Hepatocyte (in vitro differentiated cells): ENCODE measurements at regions not wholly inside any gene's neighbourhood (a gene's known extent, or its start where the extent isn't known, plus 50 kb on each side); places are given as distances from the start of the nearest gene placed in this dataset.

Experiments
- DNase-seq: peaks from one replicate; pipeline ENCODE4 v3.0.0-alpha.2; 2016; ENCODE audit warnings: low spot score
- H2AFZ ChIP-seq: fragments of 200-600 bp; sonication (generic); 2 replicates; pipeline ENCODE4 v1.6.0; 2016; ENCODE audit warnings: antibody characterized with exemption, mild to moderate bottlenecking
- H3K27ac ChIP-seq: fragments of 200-600 bp; sonication (generic); 2 replicates; pipeline ENCODE4 v1.5.1; 2016; ENCODE audit warnings: mild to moderate bottlenecking
- H3K27me3 ChIP-seq: fragments of 200-600 bp; sonication (generic); 2 replicates; pipeline ENCODE4 v1.6.1; 2016
- H3K36me3 ChIP-seq: fragments of 200-600 bp; sonication (generic); replicated peaks from 2 replicates; pipeline ENCODE4 v1.5.1; 2016; ENCODE audit warnings: low read depth; ENCODE audit not compliant: insufficient read depth
- H3K4me1 ChIP-seq: fragments of 200-600 bp; sonication (generic); 2 replicates; pipeline ENCODE4 v1.5.1; 2016; ENCODE audit warnings: mild to moderate bottlenecking, moderate library complexity; ENCODE audit not compliant: insufficient read depth
- H3K4me2 ChIP-seq: fragments of 200-600 bp; sonication (generic); 2 replicates; pipeline ENCODE4 v1.6.0; 2016
- H3K4me3 ChIP-seq: fragments of 200-600 bp; sonication (generic); 2 replicates; pipeline ENCODE4 v1.5.1; 2016; ENCODE audit warnings: mild to moderate bottlenecking
- H3K79me2 ChIP-seq: fragments of 200-600 bp; sonication (generic); 2 replicates; pipeline ENCODE4 v1.6.0; 2017; ENCODE audit warnings: mild to moderate bottlenecking
- H3K9me2 ChIP-seq: fragments of 200-600 bp; sonication (generic); replicated peaks from 2 replicates; pipeline ENCODE4 v1.6.0; 2017; ENCODE audit warnings: mild to moderate bottlenecking; ENCODE audit not compliant: insufficient read depth
- H3K9me3 ChIP-seq: fragments of 200-600 bp; sonication (generic); 2 replicates; pipeline ENCODE4 v1.5.1; 2016; ENCODE audit warnings: low read depth, mild to moderate bottlenecking
- H4K20me1 ChIP-seq: fragments of 200-600 bp; sonication (generic); 2 replicates; pipeline ENCODE4 v1.6.0; 2016; ENCODE audit warnings: mild to moderate bottlenecking; ENCODE audit not compliant: insufficient read depth, poor library complexity, severe bottlenecking
- EZH2 ChIP-seq: fragments of 200-600 bp; sonication (generic); IDR thresholded peaks from 2 replicates; pipeline ENCODE4 v1.6.1; 2016; ENCODE audit warnings: antibody characterized with exemption, mild to moderate bottlenecking, borderline replicate concordance
- EZH2phosphoT487 ChIP-seq: fragments of 200-600 bp; sonication (generic); IDR thresholded peaks from one replicate; pipeline ENCODE4 v1.6.1; 2018; ENCODE audit warnings: antibody characterized with exemption, mild to moderate bottlenecking, low read depth, moderate library complexity; ENCODE audit not compliant: unreplicated experiment, severe bottlenecking
- WGBS: methylation state at CpG from one replicate; pipeline ENCODE4 v1.1.6; 2016; ENCODE audit warnings: low lambda C conversion rate; ENCODE audit errors: missing lambda C conversion rate; 5-methylcytosine and 5-hydroxymethylcytosine counted together
- TF ChIP-seq, protein P1 (sequence below): fragments of 200-600 bp; sonication (generic); IDR thresholded peaks from 2 replicates; pipeline ENCODE4 v1.5.1; 2016; ENCODE audit warnings: antibody characterized with exemption, mild to moderate bottlenecking; ENCODE audit not compliant: poor library complexity

DNA sequence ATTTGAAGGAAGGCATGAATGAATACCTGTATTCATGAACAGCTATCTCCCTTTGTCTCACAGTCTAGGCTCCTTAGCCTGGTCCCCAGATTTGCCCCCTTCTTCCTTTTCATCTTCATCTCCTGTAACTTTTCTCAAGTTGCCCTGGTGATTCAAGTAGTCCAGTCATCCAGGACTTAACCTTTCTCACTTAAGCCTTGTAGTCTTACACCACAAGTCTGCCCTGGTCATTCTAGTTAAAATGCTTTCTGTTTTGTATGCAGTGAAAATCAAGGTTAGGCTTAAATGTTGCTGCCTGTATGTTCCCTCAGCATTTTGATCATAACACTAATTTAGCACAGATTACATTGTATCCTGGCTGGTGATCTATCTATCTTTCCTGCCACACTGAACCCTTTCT, 58.5 kb upstream of the SLC7A11 start:
- H3K27ac ChIP-seq, result no peak overlapping the region
- H3K36me3 ChIP-seq, result no peaks in the 10 kb centered on the region
- no peak overlapping the region for H3K4me2 ChIP-seq
- no peak overlapping the region for H2AFZ ChIP-seq
- no peaks in the 10 kb centered on the region for H3K4me1 ChIP-seq
- no peaks in the 10 kb centered on the region for H3K9me2 ChIP-seq
- H3K9me3 ChIP-seq, result no peaks in the 10 kb centered on the region
- H3K79me2 ChIP-seq, result no peaks in the 10 kb centered on the region
- H3K27me3 ChIP-seq, result no peaks in the 10 kb centered on the region
- DNase-seq, result no peak
- TF ChIP-seq EZH2phosphoT487 (no peak), EZH2 (no peak)
- TF ChIP-seq, protein P1, sequence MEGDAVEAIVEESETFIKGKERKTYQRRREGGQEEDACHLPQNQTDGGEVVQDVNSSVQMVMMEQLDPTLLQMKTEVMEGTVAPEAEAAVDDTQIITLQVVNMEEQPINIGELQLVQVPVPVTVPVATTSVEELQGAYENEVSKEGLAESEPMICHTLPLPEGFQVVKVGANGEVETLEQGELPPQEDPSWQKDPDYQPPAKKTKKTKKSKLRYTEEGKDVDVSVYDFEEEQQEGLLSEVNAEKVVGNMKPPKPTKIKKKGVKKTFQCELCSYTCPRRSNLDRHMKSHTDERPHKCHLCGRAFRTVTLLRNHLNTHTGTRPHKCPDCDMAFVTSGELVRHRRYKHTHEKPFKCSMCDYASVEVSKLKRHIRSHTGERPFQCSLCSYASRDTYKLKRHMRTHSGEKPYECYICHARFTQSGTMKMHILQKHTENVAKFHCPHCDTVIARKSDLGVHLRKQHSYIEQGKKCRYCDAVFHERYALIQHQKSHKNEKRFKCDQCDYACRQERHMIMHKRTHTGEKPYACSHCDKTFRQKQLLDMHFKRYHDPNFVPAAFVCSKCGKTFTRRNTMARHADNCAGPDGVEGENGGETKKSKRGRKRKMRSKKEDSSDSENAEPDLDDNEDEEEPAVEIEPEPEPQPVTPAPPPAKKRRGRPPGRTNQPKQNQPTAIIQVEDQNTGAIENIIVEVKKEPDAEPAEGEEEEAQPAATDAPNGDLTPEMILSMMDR, result no peak
- no peak overlapping the region for H3K4me3 ChIP-seq
- H4K20me1 ChIP-seq, result no peaks in the 10 kb centered on the region

DNA sequence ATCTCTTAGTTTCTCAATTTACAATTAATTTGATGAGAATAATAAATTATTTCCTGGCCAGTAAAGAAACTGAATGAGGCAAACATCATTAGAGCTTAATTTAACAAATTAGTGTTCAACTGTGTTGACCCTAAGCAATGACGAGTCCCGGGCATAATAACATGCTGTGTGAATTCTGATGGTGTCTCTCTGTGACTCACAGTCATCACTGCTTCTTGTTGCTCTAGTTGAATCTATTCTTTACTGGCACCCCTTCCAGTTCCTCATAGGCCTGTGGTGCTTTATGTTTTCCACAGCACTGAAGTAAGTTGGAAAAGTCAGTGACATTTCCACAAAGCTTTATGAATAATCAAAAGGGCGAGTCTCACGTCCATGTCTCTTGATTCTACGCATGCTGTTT, 57.7 kb upstream of the SLC7A11 start:
- no peak overlapping the region for H3K27ac ChIP-seq
- no peaks in the 10 kb centered on the region for H3K9me2 ChIP-seq
- TF ChIP-seq EZH2phosphoT487 (no peak), EZH2 (no peak)
- TF ChIP-seq, protein P1, result no peak
- no peaks in the 10 kb centered on the region for H3K79me2 ChIP-seq
- H3K36me3 ChIP-seq, result no peaks in the 10 kb centered on the region
- H2AFZ ChIP-seq, result no peak overlapping the region
- no peaks in the 10 kb centered on the region for H3K27me3 ChIP-seq
- no peak for DNase-seq
- WGBS, result 94% methylated on average over 5 of the region's 5 CpGs
- no peak overlapping the region for H3K4me3 ChIP-seq
- no peak overlapping the region for H3K4me2 ChIP-seq
- H3K4me1 ChIP-seq, result no peaks in the 10 kb centered on the region
- H4K20me1 ChIP-seq, result no peaks in the 10 kb centered on the region
- H3K9me3 ChIP-seq, result no peaks in the 10 kb centered on the region

DNA sequence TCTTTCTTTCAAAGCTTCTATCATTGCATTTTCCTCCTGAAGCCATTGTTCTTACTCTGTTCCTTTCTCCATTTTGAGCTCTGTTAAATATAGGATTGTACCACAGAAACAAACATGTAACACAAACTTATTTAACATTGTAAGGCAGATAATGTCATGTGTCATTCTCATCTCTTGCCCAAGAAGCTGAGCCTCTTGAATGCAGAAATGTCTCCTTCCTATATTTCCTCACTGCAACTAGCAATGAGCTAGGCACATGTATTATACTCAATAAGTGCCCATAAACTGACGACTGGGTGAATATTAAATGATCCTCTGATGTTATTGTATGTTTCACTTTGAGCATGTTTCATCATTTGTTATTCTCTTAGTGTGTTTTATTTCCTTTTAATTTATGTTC, 56.7 kb upstream of the SLC7A11 start:
- Histone ChIP-seq H3K4me3 (no peak overlapping the region), H3K36me3 (no peaks in the 10 kb centered on the region), H3K79me2 (no peaks in the 10 kb centered on the region), H3K9me3 (no peaks in the 10 kb centered on the region), H4K20me1 (no peaks in the 10 kb centered on the region), H3K27me3 (no peaks in the 10 kb centered on the region), H3K4me1 (no peaks in the 10 kb centered on the region), H3K4me2 (no peak overlapping the region), H3K9me2 (no peaks in the 10 kb centered on the region), H3K27ac (no peak overlapping the region), H2AFZ (no peak overlapping the region)
- TF ChIP-seq, protein P1, result no peak
- no peak for TF ChIP-seq EZH2
- no peak for TF ChIP-seq EZH2phosphoT487
- WGBS, result 93% methylated on average over 1 of the region's 1 CpG
- no peak for DNase-seq

DNA sequence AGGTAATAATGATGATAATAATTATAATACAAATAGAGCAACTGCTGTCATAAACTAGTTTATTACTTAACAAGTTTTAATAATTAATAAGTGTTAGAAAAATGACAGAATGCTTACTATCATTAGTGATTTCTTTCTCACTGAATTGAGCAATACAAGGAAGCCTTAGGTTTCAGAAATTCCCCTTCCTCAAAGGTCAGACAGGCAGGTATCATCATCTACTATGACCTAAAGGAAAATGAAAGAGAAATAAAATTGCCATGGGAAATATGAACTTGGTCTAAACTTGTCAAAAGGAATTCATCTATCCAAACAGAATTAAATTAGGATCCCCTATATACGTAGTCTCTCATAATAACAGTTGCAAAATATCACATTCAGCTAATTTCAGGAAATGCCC, 56.3 kb upstream of the SLC7A11 start:
- H3K9me3 ChIP-seq, result no peaks in the 10 kb centered on the region
- H4K20me1 ChIP-seq, result no peaks in the 10 kb centered on the region
- no peaks in the 10 kb centered on the region for H3K79me2 ChIP-seq
- TF ChIP-seq EZH2phosphoT487 (no peak), EZH2 (no peak)
- TF ChIP-seq, protein P1, result no peak
- H2AFZ ChIP-seq, result no peak overlapping the region
- H3K27ac ChIP-seq, result no peak overlapping the region
- no peaks in the 10 kb centered on the region for H3K36me3 ChIP-seq
- H3K27me3 ChIP-seq, result no peaks in the 10 kb centered on the region
- DNase-seq, result no peak
- no peak overlapping the region for H3K4me2 ChIP-seq
- H3K4me3 ChIP-seq, result no peak overlapping the region
- H3K9me2 ChIP-seq, result no peaks in the 10 kb centered on the region
- WGBS, result 96% methylated on average over 1 of the region's 1 CpG
- H3K4me1 ChIP-seq, result no peaks in the 10 kb centered on the region
